ENCODE measurements at regions not wholly inside any gene's neighbourhood (a gene's known extent, or its start where the extent isn't known, plus 50 kb on each side); places are given as distances from the start of the nearest gene placed in this dataset.

GRCh38 chr5:3948838-3949237 lies 353.2 kb downstream of the IRX1 start:
- DNase-seq (ENCODE audit: low spot score) = no peak

- DNase-seq (ENCODE audit: low spot score) = no peak
These were observed 358.6 kb downstream of the IRX1 start for GRCh38 chr5:3954199-3954598.

- no peak for DNase-seq (ENCODE audit: low spot score)
These were observed 359.0 kb downstream of the IRX1 start for GRCh38 chr5:3954633-3955032.

- no peak for DNase-seq (ENCODE audit: low spot score)
These were observed 362.0 kb downstream of the IRX1 start for GRCh38 chr5:3957658-3958057.

- DNase-seq (ENCODE audit: low spot score) = no peak
These were observed 362.8 kb downstream of the IRX1 start for GRCh38 chr5:3958389-3958788.

GRCh38 chr5:3962113-3962512 lies 366.5 kb downstream of the IRX1 start:
- DNase-seq (ENCODE audit: low spot score) = no peak

GRCh38 chr5:3963652-3964051 lies 368.0 kb downstream of the IRX1 start:
- no peak for DNase-seq (ENCODE audit: low spot score)

- DNase-seq (ENCODE audit: low spot score) = no peak
These were observed 384.5 kb downstream of the IRX1 start for GRCh38 chr5:3980156-3980555.

- no peak for DNase-seq (ENCODE audit: low spot score)
These were observed 392.2 kb downstream of the IRX1 start for GRCh38 chr5:3987867-3988266.

GRCh38 chr5:3993856-3994473 lies 398.3 kb downstream of the IRX1 start:
- DNase-seq (ENCODE audit: low spot score) = no peak

- no peak for DNase-seq (ENCODE audit: low spot score)
These were observed 399.0 kb downstream of the IRX1 start for GRCh38 chr5:3994628-3995027.

GRCh38 chr5:3995954-3996619 lies 400.5 kb downstream of the IRX1 start:
- peak; percentile 32 for DNase-seq (ENCODE audit: low spot score)

GRCh38 chr5:3996707-3997336 lies 401.2 kb downstream of the IRX1 start:
- DNase-seq (ENCODE audit: low spot score) = no peak

GRCh38 chr5:3997670-3998069 lies 402.0 kb downstream of the IRX1 start:
- no peak for DNase-seq (ENCODE audit: low spot score)

GRCh38 chr5:3999929-4000328 lies 404.3 kb downstream of the IRX1 start:
- DNase-seq (ENCODE audit: low spot score) = no peak

GRCh38 chr5:4001004-4001403 lies 405.4 kb downstream of the IRX1 start:
- DNase-seq (ENCODE audit: low spot score) = no peak

GRCh38 chr5:4001758-4002533 lies 406.3 kb downstream of the IRX1 start:
- no peak for DNase-seq (ENCODE audit: low spot score)

GRCh38 chr5:4005335-4005734 lies 409.7 kb downstream of the IRX1 start:
- DNase-seq (ENCODE audit: low spot score) = no peak

- DNase-seq (ENCODE audit: low spot score) = no peak
These were observed 411.4 kb downstream of the IRX1 start for GRCh38 chr5:4007001-4007400.

GRCh38 chr5:4011943-4012342 lies 416.3 kb downstream of the IRX1 start:
- no peak for DNase-seq (ENCODE audit: low spot score)

- no peak for DNase-seq (ENCODE audit: low spot score)
These were observed 417.7 kb downstream of the IRX1 start for GRCh38 chr5:4013106-4013898.

GRCh38 chr5:4015709-4016108 lies 420.1 kb downstream of the IRX1 start:
- DNase-seq (ENCODE audit: low spot score) = no peak
